ENCODE measurements at regions not wholly inside any gene's neighbourhood (a gene's known extent, or its start where the extent isn't known, plus 50 kb on each side); places are given as distances from the start of the nearest gene placed in this dataset.

DNA sequence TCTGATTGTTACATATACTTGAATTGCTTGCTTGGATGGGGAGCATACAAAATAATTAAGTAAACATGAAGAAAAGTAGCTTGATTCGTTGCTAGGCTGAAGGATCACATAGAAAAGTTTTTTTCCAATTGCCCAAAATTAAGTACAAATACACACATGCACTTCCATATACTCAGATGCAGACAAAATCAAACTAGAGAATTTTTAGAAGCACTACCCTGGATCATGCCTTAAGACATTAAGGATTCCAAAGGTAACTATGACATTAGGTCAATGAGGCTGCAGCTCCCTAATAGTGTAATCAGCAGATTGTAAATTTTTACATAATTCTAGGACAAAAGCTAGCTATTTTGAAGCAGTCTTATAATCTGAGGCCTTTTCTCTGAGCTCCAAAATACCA lies 216.9 kb upstream of the TMEM161B start:
- TF ChIP-seq, protein P1, sequence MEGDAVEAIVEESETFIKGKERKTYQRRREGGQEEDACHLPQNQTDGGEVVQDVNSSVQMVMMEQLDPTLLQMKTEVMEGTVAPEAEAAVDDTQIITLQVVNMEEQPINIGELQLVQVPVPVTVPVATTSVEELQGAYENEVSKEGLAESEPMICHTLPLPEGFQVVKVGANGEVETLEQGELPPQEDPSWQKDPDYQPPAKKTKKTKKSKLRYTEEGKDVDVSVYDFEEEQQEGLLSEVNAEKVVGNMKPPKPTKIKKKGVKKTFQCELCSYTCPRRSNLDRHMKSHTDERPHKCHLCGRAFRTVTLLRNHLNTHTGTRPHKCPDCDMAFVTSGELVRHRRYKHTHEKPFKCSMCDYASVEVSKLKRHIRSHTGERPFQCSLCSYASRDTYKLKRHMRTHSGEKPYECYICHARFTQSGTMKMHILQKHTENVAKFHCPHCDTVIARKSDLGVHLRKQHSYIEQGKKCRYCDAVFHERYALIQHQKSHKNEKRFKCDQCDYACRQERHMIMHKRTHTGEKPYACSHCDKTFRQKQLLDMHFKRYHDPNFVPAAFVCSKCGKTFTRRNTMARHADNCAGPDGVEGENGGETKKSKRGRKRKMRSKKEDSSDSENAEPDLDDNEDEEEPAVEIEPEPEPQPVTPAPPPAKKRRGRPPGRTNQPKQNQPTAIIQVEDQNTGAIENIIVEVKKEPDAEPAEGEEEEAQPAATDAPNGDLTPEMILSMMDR (conservative IDR thresholded peaks at IDR 0.05; ENCODE audit: low read length) = no peak
- no peak for TF ChIP-seq EZH2phosphoT487 (IDR thresholded peaks at IDR 0.05; ENCODE audit: borderline replicate concordance, low read depth, low read length)
